ENCODE measurements at regions not wholly inside any gene's neighbourhood (a gene's known extent, or its start where the extent isn't known, plus 50 kb on each side); places are given as distances from the start of the nearest gene placed in this dataset.

DNA sequence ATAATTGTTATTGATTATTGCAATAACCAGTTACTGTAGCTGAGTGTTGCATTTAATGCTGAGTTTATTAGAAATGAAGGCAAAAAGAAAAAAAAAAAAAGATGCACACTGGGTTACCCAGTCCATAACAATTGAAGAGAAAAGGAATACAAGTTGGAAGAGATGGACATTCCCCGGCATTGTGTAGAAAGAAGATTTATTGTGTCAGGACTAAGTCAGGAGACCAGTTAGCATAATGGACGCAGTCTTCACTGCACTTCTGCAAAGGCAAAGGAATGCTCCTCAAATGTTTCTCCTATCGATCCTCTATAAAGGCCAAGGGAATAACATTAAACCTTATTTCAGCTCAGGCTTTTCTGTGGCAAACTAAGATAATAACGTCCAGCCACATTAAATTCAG, 157.8 kb downstream of the INSIG2 start:
- Histone ChIP-seq H3K4me1 (no peaks in the 10 kb centered on the region), H3K4me3 (ENCODE audit: low read depth, low read length) (no peak overlapping the region), H3K36me3 (ENCODE audit: control insufficient read depth, insufficient read depth, low read length) (no peaks in the 10 kb centered on the region), H3K9me3 (no peaks in the 10 kb centered on the region), H3K27me3 (replicated peaks; ENCODE audit: control insufficient read depth, insufficient read depth, low read length) (no peaks in the 10 kb centered on the region; the same call in 1 of the 2 replicates)
- POLR2A ChIA-PET: interaction anchor here (0.6 kb wide), 1 partner anchor 671 kb away, joined by 5 read pairs; no protein-coding TSS in a partner anchor
- intact Hi-C loops (cut with micrococcal nuclease; ENCODE audit: unreplicated experiment): no loop called here
- Mint-ChIP-seq H3K27ac (ENCODE audit: unreplicated experiment) (no peak overlapping the region), H3K4me3 (ENCODE audit: unreplicated experiment) (no peak overlapping the region), H3K27me3 (ENCODE audit: insufficient read depth, unreplicated experiment) (peaks cover 18% of the 10 kb centered on the region), H3K36me3 (ENCODE audit: insufficient read depth, unreplicated experiment) (no peaks in the 10 kb centered on the region), H3K9me3 (ENCODE audit: unreplicated experiment) (no peaks in the 10 kb centered on the region), H3K4me1 (ENCODE audit: low read depth, unreplicated experiment) (no peaks in the 10 kb centered on the region)
- CTCF ChIA-PET: no interaction called here
- no peak for DNase-seq
- TF ChIP-seq, protein P1, sequence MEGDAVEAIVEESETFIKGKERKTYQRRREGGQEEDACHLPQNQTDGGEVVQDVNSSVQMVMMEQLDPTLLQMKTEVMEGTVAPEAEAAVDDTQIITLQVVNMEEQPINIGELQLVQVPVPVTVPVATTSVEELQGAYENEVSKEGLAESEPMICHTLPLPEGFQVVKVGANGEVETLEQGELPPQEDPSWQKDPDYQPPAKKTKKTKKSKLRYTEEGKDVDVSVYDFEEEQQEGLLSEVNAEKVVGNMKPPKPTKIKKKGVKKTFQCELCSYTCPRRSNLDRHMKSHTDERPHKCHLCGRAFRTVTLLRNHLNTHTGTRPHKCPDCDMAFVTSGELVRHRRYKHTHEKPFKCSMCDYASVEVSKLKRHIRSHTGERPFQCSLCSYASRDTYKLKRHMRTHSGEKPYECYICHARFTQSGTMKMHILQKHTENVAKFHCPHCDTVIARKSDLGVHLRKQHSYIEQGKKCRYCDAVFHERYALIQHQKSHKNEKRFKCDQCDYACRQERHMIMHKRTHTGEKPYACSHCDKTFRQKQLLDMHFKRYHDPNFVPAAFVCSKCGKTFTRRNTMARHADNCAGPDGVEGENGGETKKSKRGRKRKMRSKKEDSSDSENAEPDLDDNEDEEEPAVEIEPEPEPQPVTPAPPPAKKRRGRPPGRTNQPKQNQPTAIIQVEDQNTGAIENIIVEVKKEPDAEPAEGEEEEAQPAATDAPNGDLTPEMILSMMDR (IDR thresholded peaks at IDR 0.05; ENCODE audit: insufficient read depth in 1 of 2, low read depth in 1 of 2, low read length in 1 of 2, severe bottlenecking in 1 of 2, unreplicated experiment in 1 of 2): no peak
- BruUV-seq (replicated peaks): no TSS peak

DNA sequence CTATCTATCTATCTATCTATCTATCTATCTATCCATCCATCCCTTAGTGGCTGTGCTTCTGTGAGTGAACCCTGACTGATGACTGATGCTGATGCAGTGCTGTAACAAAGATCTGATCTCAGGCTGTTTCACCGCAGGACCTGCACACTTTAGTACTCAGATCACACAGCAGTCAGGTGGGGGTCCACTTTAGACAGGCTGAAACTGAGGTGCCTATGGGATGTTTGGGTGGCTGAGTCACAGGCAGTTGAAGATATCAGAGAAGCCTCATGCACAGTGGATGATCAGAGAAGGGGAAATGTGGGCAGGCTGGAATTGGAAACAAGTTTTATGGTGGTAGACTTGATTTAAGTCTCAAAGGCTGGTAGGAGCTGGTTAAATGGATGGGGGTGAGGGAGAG, 156.4 kb downstream of the INSIG2 start:
- no peaks in the 10 kb centered on the region for H3K4me1 Mint-ChIP-seq (ENCODE audit: low read depth, unreplicated experiment)
- CTCF ChIA-PET: no interaction called here
- TF ChIP-seq, protein P1 (IDR thresholded peaks at IDR 0.05; ENCODE audit: insufficient read depth in 1 of 2, low read depth in 1 of 2, low read length in 1 of 2, severe bottlenecking in 1 of 2, unreplicated experiment in 1 of 2): no peak

DNA sequence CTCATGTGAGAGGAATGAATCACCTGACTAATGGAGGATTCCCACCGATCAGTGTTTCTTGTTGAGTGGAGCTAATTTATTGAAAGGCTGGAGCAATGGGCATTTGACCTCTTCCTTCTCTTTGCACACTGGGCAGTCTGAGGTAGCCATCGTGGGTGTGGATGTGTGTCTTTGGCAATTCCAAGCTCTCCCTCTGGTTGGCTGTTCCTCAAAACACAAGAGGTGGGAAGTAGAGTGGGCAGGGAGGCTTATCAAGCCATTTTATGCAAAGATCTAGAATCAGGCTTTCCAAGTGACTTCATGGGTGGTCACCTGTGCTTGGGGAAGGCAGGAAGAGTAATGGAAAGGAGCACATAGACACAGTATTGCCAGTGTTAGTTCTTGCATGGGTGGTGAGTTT, 154.8 kb downstream of the INSIG2 start:
- Histone ChIP-seq H3K36me3 (ENCODE audit: control insufficient read depth, insufficient read depth, low read length) (no peaks in the 10 kb centered on the region), H3K9me3 (no peaks in the 10 kb centered on the region), H3K4me3 (ENCODE audit: low read depth, low read length) (no peak overlapping the region), H3K27me3 (replicated peaks; ENCODE audit: control insufficient read depth, insufficient read depth, low read length) (no peaks in the 10 kb centered on the region), H3K4me1 (no peaks in the 10 kb centered on the region)
- no peaks in the 10 kb centered on the region for H3K4me1 Mint-ChIP-seq (ENCODE audit: low read depth, unreplicated experiment)
- H3K4me3 Mint-ChIP-seq (ENCODE audit: unreplicated experiment): no peak overlapping the region
- no peaks in the 10 kb centered on the region for H3K36me3 Mint-ChIP-seq (ENCODE audit: insufficient read depth, unreplicated experiment)
- BruUV-seq (replicated peaks): no TSS peak
- H3K27ac Mint-ChIP-seq (ENCODE audit: unreplicated experiment): no peak overlapping the region
- ChIA-PET CTCF (no interaction called here), POLR2A (no interaction called here)
- DNase-seq: no peak
- peaks cover 16% of the 10 kb centered on the region for H3K27me3 Mint-ChIP-seq (ENCODE audit: insufficient read depth, unreplicated experiment)
- TF ChIP-seq, protein P1 (IDR thresholded peaks at IDR 0.05; ENCODE audit: insufficient read depth in 1 of 2, low read depth in 1 of 2, low read length in 1 of 2, severe bottlenecking in 1 of 2, unreplicated experiment in 1 of 2): no peak
- no peaks in the 10 kb centered on the region for H3K9me3 Mint-ChIP-seq (ENCODE audit: unreplicated experiment)
- intact Hi-C loops (cut with micrococcal nuclease; ENCODE audit: unreplicated experiment): no loop called here

More for the DNA sequence above, 156.4 kb downstream of the INSIG2 start:
- H3K4me3 Mint-ChIP-seq (ENCODE audit: unreplicated experiment): no peak overlapping the region
- Histone ChIP-seq H3K9me3 (no peaks in the 10 kb centered on the region), H3K4me3 (ENCODE audit: low read depth, low read length) (no peak overlapping the region), H3K27me3 (replicated peaks; ENCODE audit: control insufficient read depth, insufficient read depth, low read length) (no peaks in the 10 kb centered on the region), H3K36me3 (ENCODE audit: control insufficient read depth, insufficient read depth, low read length) (no peaks in the 10 kb centered on the region), H3K4me1 (no peaks in the 10 kb centered on the region)
- POLR2A ChIA-PET: no interaction called here
- H3K36me3 Mint-ChIP-seq (ENCODE audit: insufficient read depth, unreplicated experiment): no peaks in the 10 kb centered on the region
- intact Hi-C loops (cut with micrococcal nuclease; ENCODE audit: unreplicated experiment): no loop called here
- peaks cover 18% of the 10 kb centered on the region for H3K27me3 Mint-ChIP-seq (ENCODE audit: insufficient read depth, unreplicated experiment)
- H3K9me3 Mint-ChIP-seq (ENCODE audit: unreplicated experiment): no peaks in the 10 kb centered on the region
- BruUV-seq (replicated peaks): no TSS peak
- no peak for DNase-seq
- no peak overlapping the region for H3K27ac Mint-ChIP-seq (ENCODE audit: unreplicated experiment)

Data from Caco-2 (cell line).